IPS-NIHi7 (cell line): ENCODE measurements at regions not wholly inside any gene's neighbourhood (a gene's known extent, or its start where the extent isn't known, plus 50 kb on each side); places are given as distances from the start of the nearest gene placed in this dataset.

Source experiments
- DNase-seq: peaks from one replicate; pipeline ENCODE4 v3.0.0; 2012; ENCODE audit warnings: mixed read lengths; ENCODE audit errors: extremely low spot score

- DNase-seq: no peak
These were observed 179.0 kb upstream of the DDX18 start for GRCh38 chr2:117635481-117635880.

- DNase-seq: no peak
These were observed 175.1 kb upstream of the DDX18 start for GRCh38 chr2:117639401-117639800.

GRCh38 chr2:117644403-117644802 is 170.1 kb upstream of the DDX18 start:
- DNase-seq: no peak

DNA sequence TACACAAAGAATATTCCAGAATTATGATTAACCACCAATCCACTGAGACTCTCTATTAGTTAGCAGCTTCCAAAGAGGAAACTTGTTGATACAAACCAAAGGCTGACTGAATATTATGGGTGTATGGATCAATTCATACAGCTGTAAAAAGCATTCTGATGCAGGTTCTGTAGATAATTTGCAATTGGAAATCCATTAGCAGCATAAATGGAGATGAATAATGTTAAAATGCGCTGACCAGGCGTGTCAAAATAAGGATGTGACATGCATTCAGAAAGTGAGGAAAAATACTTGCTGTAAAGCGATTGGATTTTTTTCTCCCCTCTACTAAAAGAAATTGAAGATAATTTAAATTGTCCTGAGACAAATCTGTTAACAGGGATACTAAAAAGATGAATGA is 169.0 kb upstream of the DDX18 start:
- no peak for DNase-seq

DNA sequence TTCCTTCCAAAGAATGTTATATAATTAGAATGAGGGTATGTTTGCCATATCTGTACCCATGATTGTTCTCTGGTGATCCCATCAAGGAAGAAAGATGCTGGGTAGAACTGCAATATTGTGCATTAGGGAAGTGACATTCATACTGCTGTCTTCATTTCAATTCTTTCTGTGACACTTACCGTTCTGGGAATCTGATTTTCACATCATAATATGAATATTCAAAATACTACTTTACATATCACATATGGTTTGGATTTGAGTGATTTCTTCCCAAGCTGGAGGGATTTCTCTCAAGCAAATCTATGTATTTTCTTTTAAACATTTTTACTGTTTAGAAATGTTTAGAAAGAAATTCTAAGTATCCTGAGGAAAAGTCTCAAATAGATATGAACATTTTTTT is 168.4 kb upstream of the DDX18 start:
- DNase-seq: no peak

DNA sequence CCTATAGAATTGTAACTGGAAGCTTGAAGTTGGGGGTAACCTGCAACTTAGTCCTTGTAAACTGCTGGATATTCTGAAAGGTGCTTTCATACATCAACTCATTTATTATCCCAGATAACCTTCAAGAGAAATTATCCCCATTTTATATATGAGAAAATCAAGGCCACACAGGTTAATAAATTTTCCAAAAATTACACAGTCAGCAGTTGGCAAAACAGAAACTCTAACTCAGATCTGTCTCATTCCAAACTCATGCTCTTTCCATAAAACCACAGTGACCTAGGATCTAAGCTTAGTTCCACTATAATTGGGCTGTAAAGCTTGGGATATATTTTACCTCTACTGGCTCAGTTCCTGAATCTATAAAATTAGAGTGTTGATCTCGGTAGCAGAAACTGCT is 167.6 kb upstream of the DDX18 start:
- DNase-seq: no peak

DNA sequence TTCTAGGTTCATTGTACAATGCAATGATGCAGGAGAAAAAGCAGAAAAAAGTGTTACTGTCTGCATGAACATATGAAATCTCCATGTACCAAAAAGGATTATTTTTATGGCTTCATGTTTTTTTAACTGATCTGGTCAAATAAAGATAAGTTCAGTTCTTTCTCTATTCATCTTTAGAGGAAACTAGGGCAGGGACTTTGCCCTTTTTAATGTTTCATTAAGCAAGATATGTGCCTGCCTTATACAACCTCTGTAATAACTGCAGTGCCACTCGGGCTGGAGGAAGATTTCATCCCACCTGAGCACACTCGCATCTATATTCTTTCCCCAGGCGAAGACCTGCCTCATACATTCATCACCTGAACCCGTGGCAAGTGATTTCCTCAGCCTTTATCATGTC is 157.9 kb upstream of the DDX18 start:
- no peak for DNase-seq

DNA sequence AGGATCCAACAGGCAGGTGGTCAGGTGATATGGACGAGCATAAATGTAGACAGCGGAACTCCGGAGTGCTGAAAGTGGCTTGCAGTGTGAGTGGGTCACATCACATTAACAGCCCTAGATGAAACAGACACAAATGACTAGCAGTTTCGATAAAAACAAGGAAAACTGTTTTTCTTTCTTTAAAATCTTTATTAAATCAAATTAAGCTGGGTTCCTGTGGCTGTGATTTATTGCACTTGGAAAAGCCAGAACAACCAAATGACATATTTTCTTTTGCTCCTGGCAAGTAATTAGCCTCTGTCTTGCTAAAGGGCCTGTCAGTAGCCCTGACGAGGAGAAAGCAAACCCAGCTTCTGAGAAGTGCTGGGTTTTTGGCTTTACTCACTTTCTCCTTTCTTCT is 152.9 kb upstream of the DDX18 start:
- DNase-seq: no peak

- no peak for DNase-seq
These were observed 140.3 kb upstream of the DDX18 start for GRCh38 chr2:117674172-117674571.

DNA sequence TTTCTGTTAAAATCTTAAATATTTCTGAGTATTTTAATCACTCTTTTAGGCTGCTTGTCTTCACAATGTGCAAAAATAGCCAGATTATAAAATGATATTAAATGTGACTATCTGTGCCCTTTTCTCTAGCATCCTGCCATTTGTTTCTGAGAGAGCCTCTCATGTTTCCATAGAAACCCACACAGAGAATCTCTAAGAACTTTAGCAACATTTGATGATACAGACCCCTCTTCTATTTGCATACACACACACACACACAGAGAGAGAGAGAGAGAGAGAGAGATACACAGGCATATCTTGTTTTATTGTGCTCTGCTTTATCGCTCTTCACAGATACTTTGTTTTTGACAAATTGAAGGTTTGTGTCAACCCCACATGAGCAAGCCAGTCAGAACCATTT is 134.5 kb upstream of the DDX18 start:
- DNase-seq: no peak

DNA sequence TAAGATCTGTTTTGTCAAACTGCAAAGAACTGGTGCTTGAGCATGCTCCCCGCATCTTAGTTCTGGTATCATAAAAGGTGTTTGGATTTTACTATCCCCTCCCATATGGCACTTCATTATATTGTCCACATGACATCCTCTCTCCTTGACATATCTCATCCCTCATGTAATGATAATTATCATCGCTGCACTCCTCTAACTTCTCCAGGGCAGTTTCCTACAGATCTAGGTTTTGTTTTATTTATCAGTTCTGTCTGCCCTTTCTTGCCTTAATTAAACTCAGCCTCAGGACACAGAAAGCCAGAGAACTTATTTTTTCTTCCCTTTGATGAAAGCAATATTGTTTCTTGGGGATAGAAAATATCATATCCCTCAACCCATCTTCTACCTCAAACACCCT is 129.6 kb upstream of the DDX18 start:
- DNase-seq: no peak

DNA sequence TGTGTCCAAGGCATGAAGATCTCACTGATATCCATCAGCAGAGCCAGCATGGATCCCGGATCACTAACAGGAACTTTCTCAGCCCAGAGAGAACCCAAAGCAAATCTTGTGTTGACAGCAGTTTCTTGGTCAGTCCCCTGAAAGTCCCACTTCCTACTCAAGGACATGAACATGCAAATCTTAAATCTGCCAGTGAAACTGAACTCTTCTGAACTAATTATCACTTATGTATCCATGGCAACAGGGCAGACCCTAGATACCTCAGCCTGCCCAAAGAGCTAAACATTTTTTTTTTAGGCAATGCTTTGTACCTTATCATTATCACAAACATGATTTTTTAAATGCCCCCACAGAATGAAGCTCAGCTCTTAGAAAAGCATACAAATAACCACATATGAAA is 127.8 kb upstream of the DDX18 start:
- DNase-seq: no peak

- DNase-seq: no peak
These were observed 122.9 kb upstream of the DDX18 start for GRCh38 chr2:117691595-117691994.

GRCh38 chr2:117692001-117692763 is 122.3 kb upstream of the DDX18 start:
- DNase-seq: no peak

- no peak for DNase-seq
These were observed 121.3 kb upstream of the DDX18 start for GRCh38 chr2:117693154-117693553.

DNA sequence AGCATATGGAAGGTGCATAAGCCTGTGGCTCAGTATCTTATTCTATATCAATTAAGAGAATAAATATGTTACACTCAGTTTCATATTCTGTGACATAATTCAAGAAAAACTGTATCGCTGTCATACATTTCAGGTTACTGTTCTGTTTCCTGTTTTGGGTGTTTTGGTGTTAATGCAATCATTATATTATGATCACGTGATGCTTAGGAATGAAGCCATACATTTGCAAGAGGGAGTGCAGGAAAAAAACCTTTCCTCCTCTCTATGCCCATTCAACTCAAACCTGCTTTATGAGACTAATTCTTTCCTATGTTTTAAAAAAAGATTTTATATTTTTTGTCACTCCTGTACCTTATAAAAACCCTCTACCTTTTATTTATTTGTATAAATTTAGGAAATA is 120.8 kb upstream of the DDX18 start:
- no peak for DNase-seq

DNA sequence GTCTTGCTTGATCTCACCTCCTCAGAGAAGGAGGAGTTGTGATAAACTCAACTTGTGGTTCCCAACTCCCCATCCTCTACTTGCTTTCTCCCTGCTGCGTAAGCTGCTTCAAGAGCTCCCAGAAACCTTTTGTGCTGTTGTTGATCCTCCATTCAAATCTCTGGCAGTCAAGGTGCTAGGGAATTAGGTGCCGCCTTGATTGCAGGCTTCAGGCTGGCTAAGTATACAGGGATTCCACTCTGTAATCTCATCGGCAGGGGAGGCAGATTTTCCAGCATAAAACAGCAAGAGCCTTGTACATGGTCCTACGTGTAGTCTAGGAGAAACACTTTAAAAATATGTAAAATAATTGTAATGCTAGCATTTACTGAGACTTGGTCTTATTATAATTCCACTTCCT is 116.2 kb upstream of the DDX18 start:
- no peak for DNase-seq

DNA sequence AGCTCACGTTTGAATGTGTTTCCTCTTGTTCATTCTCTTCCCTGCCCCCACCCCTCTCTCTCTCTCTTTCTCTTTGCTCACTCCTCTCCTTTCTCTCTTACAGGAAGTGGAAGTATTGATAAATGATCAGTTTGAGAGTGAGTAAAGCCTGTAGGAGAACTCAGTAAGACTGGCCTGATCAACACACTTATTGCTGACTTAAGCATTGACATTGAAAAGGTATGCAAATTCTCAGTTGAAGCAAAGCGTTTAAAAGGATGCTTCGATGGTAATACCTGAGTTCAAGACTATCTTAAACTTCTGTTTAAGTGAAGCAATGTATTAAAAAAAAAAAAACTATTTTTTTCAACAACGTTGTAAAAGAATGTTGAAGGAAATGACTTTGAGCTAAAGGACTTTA is 115.7 kb upstream of the DDX18 start:
- no peak for DNase-seq

- DNase-seq: no peak
These were observed 114.0 kb upstream of the DDX18 start for GRCh38 chr2:117700471-117700870.

DNA sequence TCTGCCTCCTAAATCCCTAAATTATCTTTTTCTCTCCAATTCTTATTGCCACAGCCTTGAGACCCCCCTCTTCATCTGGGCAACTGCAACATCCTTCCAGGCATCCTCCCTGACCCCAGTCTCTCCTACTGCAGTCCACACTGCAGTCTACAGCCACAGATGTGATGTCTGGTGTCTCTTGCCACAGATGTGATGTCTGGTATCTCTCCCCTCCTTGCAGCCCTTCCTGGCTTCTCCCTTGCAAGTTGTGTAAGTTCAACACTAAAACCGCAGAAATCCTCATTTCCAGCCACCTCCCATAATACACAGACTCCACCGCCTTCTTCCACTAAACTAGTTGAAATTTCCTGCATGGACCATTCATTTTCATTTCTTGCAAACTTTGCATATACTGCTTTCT is 113.1 kb upstream of the DDX18 start:
- DNase-seq: no peak

GRCh38 chr2:117702098-117702497 is 112.4 kb upstream of the DDX18 start:
- DNase-seq: no peak

- DNase-seq: no peak
These were observed 110.6 kb upstream of the DDX18 start for GRCh38 chr2:117703858-117704257.

DNA sequence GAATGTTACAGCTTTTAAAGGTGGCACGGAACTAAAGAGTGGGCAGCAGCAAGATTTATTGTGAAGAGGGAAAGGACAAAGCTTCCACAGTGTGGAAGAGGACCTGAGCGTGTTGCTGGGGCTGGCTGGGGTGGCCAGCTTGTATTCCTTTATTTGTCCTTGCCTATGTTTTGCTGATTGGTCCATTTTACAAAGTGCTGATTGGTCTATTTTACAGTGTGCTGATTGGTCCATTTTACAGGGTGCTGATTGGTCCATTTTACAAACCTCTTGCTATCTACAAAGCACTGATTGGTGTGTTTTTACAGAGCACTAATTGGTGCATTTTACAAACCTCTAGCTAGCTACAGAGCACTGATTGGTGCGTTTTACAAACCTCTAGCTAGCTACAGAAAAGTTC is 109.7 kb upstream of the DDX18 start:
- DNase-seq: no peak

- no peak for DNase-seq
These were observed 106.6 kb upstream of the DDX18 start for GRCh38 chr2:117707874-117708273.
